NCI-H748 (cell line): ENCODE measurements at regions not wholly inside any gene's neighbourhood (a gene's known extent, or its start where the extent isn't known, plus 50 kb on each side); places are given as distances from the start of the nearest gene placed in this dataset.
"Not testable (repeated sequence)": the region's sequence is repeated elsewhere in the genome, so short reads cannot be mapped to it uniquely, and the experiment has no call there.

Experiments used
- DNase-seq: peaks from one replicate; lab custom pipeline; 2025; ENCODE audit not compliant: unreplicated experiment; lab: John Stamatoyannopoulos, UW

- peak; percentile 2 for DNase-seq
Observed at GRCh38 chrX:5314148-5314547, 914.5 kb downstream of the NLGN4X start.

GRCh38 chrX:5307416-5307815 lies 921.3 kb downstream of the NLGN4X start:
- DNase-seq = no peak

DNA sequence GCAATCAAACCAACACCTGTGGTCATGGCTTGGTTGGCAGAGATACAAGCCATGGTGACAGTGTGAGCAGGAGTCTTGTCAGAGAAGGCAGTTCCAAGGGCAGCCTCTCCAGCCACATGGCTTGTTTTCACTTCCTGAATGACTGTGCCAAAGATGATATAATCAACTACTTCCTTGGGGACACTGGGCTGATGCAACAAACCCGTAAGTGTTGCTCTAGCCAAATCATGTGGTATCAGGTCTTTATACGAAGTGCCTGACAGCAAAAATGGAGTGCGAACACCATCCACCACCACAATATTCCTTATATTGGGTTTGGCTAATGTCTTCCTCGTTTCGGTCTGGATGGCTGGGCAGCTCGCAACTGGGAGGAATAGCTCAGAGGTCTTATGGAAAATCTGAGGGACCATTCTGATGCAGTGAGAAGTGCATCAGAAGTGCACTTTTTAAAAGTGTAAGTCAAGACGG lies 922.0 kb downstream of the NLGN4X start:
- no peak for DNase-seq

DNA sequence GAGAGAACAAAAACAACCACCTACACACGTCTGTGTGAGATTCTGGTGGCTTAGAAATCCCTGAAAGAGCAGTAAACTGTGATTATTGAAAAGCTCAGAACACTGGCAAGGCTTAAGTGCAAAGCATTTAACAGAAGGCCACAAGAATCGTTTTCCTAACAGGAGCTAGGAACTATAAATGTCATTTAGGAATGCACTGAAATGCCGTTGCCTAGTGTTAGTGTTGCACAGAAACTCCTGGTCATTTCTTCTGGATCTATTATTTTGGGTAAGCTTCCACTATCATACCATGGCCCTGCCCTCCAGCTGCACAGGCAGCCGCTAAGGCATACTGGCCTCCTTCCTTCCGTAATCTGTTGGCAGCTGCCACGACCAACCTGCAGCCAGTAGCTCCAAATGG lies 923.2 kb downstream of the NLGN4X start:
- DNase-seq = no peak

GRCh38 chrX:5295004-5295403 lies 933.7 kb downstream of the NLGN4X start:
- DNase-seq = no peak

DNA sequence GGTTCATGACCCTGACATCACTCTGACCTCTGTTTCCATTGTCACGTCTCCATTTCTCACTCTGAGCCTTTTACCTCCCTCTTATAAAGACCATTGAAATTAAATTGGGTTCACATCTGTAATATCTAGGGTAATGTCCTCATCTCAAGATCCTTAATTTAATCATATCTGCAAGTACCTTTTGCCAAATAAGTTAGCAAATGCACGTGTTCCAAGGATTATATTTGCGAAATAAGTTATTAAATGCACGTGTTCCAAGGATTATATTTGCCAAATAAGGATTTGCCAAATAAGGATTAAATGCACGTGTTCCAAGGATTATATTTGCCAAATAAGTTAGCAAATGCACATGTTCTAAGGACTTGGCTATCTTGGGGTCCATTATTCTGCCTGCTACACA lies 938.0 kb downstream of the NLGN4X start:
- DNase-seq = no peak

DNA sequence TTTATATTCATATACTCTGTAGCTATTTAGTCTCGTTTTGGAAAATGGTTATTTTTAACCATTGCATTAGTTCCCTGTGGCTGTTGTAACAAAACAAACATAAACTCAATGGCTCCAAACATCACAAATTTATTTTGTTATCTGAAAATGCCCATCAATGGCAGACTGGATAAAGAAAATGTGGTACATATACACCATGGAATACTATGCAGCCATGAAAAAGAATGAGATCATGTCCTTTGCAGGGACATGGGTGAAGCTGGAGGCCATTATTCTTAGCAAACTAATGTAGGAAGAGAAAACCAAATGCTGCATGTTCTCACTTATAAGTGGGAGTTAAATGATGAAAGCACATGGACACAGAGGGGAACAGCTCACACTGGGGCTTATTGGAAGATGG lies 938.7 kb downstream of the NLGN4X start:
- not testable (repeated sequence) for DNase-seq

GRCh38 chrX:5278908-5279307 lies 949.8 kb downstream of the NLGN4X start:
- no peak for DNase-seq

DNA sequence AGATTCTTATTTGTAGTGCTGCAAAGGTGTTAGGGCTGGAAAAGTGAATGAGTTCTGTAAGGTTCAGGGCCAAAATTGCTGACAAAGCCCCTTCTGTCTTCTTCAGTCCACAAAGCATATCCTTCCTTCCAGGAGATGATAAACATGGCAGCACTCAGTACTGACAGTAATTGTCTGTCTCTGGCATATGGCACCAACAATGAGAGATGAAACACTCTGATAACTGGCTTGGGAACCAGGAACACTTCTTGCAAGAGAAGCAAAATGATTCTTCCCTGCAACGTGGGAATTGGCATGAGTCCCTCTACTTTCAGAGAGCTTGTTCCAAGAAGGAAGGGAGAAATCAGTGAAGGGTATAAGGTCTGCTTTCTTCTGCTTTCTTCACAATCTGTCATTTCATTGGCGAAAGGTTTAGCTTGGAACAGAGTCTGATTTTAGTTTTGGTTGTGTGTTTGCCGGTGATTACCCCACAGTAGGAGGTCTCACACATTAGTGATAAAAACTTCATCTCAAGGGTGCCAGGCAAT lies 963.3 kb downstream of the NLGN4X start:
- no peak for DNase-seq

GRCh38 chrX:5250106-5250505 lies 978.6 kb downstream of the NLGN4X start:
- DNase-seq = no peak

GRCh38 chrX:5242091-5242790 lies 986.4 kb downstream of the NLGN4X start:
- DNase-seq = no peak

- DNase-seq = no peak
Observed at GRCh38 chrX:5236749-5237148, 991.9 kb downstream of the NLGN4X start.

GRCh38 chrX:5236096-5236495 lies 992.6 kb downstream of the NLGN4X start:
- DNase-seq = peak; percentile 79

DNA sequence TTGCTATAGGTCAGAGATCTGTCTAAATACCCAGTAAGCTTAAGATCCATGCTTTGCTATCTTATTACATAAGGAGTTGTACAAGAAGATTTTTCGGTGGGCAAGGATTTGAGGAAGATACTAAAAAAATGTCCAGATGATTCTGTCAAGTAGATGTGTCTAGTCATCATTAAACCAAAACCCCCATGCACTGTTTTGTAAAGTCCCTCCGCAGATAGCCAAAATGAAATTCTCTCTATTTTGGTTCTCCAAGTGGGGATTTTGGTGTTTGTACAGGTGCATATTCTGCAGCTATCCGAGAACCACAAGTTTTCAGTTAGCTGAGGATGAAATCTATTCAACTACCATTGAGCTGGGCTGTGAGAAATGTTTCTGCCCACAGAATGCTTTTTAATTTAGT lies 994.8 kb downstream of the NLGN4X start:
- no peak for DNase-seq

DNA sequence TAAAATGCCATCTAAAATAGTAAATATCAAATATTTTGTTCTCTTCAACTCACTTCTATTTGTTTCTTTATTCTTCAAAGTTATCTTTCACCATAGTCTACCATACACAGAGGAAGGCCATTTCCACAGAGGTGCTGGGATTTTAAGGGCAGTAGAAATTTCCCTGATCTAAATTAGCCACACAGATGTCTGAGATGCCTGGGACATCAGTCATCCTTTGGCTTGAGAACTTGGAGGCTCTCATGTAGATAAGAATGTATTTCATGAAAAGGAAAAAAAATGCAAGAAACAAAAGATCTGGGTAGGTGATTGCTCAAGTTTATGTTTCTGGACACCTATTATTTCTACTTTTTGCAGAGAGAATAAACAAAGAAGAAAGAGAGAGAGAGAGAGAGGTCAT lies 1008.2 kb downstream of the NLGN4X start:
- DNase-seq = no peak

- DNase-seq = no peak
Observed at GRCh38 chrX:5194806-5195205, 1033.9 kb downstream of the NLGN4X start.

DNA sequence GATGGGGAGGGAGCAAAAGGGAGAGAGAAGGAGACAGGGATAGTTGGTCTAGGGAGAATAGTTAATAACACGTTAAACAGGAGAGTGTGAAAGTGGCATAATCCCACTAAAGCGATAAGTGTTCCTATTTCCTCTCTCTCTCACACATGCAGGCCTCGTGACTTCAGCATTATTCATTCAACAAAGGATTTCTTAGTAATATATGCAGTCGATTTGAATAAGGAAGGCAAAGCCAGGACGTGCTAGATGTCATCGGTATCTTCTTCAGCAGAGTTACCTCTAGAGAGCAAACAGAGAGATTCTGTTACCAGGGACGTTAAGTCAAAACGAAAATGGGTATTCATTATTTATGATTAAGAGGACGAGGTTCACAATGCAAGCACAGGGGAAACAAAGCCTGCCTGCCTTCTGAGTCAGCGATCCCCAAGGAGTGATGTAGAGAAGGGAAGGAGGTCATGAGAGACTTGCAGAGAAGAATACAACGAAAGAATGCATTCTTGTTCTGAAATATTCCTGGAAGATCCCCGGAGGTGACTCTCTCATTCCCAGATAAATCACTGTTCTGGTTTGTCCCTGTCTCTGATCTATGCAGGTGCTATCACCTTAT lies 1048.4 kb downstream of the NLGN4X start:
- DNase-seq = no peak

DNA sequence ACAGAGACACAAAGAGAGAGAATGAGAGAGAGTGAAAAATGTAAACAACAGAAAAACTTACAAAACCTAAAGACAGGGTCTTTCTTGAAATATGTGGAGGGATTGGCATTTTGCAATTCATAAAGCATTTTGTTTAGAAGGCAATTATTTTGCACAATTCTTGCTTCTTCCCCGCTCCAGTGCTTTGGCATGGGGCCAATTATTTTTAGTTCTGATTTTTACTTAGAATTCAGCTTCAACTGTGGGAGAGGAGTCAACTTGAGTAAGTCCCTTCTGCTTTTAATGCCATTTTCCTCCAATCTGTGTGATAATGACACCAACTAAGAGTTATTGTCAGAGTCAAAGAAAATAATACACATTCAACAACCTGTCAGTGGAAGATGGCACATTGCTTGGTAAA lies 1051.9 kb downstream of the NLGN4X start:
- no peak for DNase-seq

DNA sequence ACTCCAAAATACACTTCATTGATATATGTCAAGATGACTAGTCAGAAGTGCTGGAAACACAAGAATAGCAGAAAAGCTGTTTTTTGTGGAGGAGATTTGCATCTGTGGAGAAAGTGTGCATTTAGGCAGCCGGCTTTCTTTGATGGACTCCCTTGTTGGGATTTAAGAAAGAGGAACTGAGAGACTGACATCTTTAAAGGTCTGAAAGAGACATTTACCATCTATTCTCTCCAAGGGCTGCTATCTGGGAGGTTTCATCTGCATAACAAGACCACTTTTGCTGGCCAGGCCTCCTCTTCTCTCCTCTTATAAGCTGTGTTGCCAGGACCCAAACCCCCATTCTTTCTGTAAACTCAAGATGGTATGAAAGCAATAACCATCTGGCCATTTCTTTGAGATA lies 1065.0 kb downstream of the NLGN4X start:
- DNase-seq = no peak

GRCh38 chrX:5155301-5155700 lies 1073.4 kb downstream of the NLGN4X start:
- no peak for DNase-seq

- DNase-seq = no peak
Observed at GRCh38 chrX:5145957-5146356, 1082.7 kb downstream of the NLGN4X start.

DNA sequence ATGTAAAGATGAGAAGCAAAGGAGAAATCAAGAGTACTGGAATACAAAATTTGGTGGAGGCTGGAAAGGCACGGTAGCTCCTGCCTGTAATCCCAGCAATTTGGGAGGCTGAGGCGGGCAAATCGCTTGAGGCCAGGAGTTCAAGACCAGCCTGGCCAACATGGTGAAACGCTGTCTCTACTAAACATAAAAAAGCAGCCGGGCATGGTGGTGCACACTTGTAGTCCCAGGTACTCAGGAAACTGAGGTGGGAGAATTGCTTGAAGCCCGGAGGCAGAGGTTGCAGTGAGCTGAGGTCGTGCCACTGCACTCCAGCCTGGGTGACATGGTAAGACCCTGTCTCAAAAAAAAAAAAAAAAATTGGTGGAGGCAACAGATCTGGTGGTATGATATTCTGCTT lies 1086.0 kb downstream of the NLGN4X start:
- no peak for DNase-seq
